ENCODE measurements at regions not wholly inside any gene's neighbourhood (a gene's known extent, or its start where the extent isn't known, plus 50 kb on each side); places are given as distances from the start of the nearest gene placed in this dataset.

- no peak for DNase-seq
- Histone ChIP-seq H3K36me3 (no peaks in the 10 kb centered on the region), H3K4me1 (no peaks in the 10 kb centered on the region), H3K4me3 (no peak overlapping the region), H3K9me3 (no peaks in the 10 kb centered on the region), H3K27ac (no peak overlapping the region), H3K27me3 (no peaks in the 10 kb centered on the region)
- TF ChIP-seq EP300 (IDR thresholded peaks at IDR 0.05) (no peak), POLR2A (IDR thresholded peaks at IDR 0.05) (no peak), POLR2AphosphoS5 (IDR thresholded peaks at IDR 0.05) (no peak), CTCF (IDR thresholded peaks at IDR 0.05) (no peak)
- intact Hi-C loops (cut with DNase I) = no loop called here
Observed at GRCh38 chr3:67744699-67745098, 90.3 kb upstream of the SUCLG2 start.

- no peak for DNase-seq
- no peak overlapping the region for H3K4me3 ChIP-seq
- H3K4me1 ChIP-seq = no peaks in the 10 kb centered on the region
- no peak overlapping the region for H3K27ac ChIP-seq
- H3K36me3 ChIP-seq = no peaks in the 10 kb centered on the region
- intact Hi-C loops (cut with DNase I) = no loop called here
- no peaks in the 10 kb centered on the region for H3K27me3 ChIP-seq
- no peaks in the 10 kb centered on the region for H3K9me3 ChIP-seq
- TF ChIP-seq CTCF (IDR thresholded peaks at IDR 0.05) = no peak
- TF ChIP-seq POLR2AphosphoS5 (IDR thresholded peaks at IDR 0.05) = no peak
- TF ChIP-seq POLR2A (IDR thresholded peaks at IDR 0.05) = no peak
- no peak for TF ChIP-seq EP300 (IDR thresholded peaks at IDR 0.05)
Observed at GRCh38 chr3:67739851-67740250, 85.4 kb upstream of the SUCLG2 start.

- Histone ChIP-seq H3K4me3 (no peak overlapping the region), H3K4me1 (no peaks in the 10 kb centered on the region), H3K27ac (no peak overlapping the region), H3K27me3 (no peaks in the 10 kb centered on the region), H3K36me3 (no peaks in the 10 kb centered on the region), H3K9me3 (no peaks in the 10 kb centered on the region)
- no peak for DNase-seq
- WGBS, 2 donors = 86 to 94% methylated on average over 9 of the region's 9 CpGs
- no peak for TF ChIP-seq CTCF (IDR thresholded peaks at IDR 0.05)
- no peak for TF ChIP-seq POLR2AphosphoS5 (IDR thresholded peaks at IDR 0.05)
- no peak for TF ChIP-seq EP300 (IDR thresholded peaks at IDR 0.05)
- no peak for TF ChIP-seq POLR2A (IDR thresholded peaks at IDR 0.05)
- intact Hi-C loops (cut with DNase I) = no loop called here
Observed at GRCh38 chr3:67737906-67738865, 83.8 kb upstream of the SUCLG2 start.

GRCh38 chr3:67737140-67737539, 82.7 kb upstream of the SUCLG2 start:
- intact Hi-C loops (cut with DNase I) = no loop called here
- H3K4me1 ChIP-seq = no peaks in the 10 kb centered on the region
- no peak for DNase-seq
- H3K27me3 ChIP-seq = no peaks in the 10 kb centered on the region
- 88 to 94% methylated on average over 1 of the region's 1 CpG for WGBS, 2 donors
- no peak overlapping the region for H3K4me3 ChIP-seq
- TF ChIP-seq EP300 (IDR thresholded peaks at IDR 0.05) = no peak
- no peak for TF ChIP-seq CTCF (IDR thresholded peaks at IDR 0.05)
- TF ChIP-seq POLR2A (IDR thresholded peaks at IDR 0.05) = no peak
- no peak for TF ChIP-seq POLR2AphosphoS5 (IDR thresholded peaks at IDR 0.05)
- H3K36me3 ChIP-seq = no peaks in the 10 kb centered on the region
- no peaks in the 10 kb centered on the region for H3K9me3 ChIP-seq
- no peak overlapping the region for H3K27ac ChIP-seq

Data from sigmoid colon (tissue), 6 donors.